HepG2 (cell line): ENCODE measurements at regions not wholly inside any gene's neighbourhood (a gene's known extent, or its start where the extent isn't known, plus 50 kb on each side); places are given as distances from the start of the nearest gene placed in this dataset.

Experiments used
- ATAC-seq: fragments of 200-7000 bp; cut with Tn5 transposase; 3 replicates; pipeline ENCODE4 v1.9.1; 2020; ENCODE audit warnings: mild to moderate bottlenecking, moderate library complexity
- BruUV-seq: library from RNA; stranded (reverse); fragments of 400-500 nt; replicated peaks from 2 replicates; lab custom pipeline; 2021; lab: Mats Ljungman, UMichigan
- CTCF ChIA-PET: fragments of 300-600 bp; formaldehyde crosslinking; extraction: SDS; loops from one replicate; lab custom pipeline; 2021; ENCODE audit warnings: low total read pairs, inconsistent platforms, low intra/inter-chr PET ratio; lab: Yijun Ruan, JAX
- POLR2A ChIA-PET: fragments of 350-600 bp; sonication (Branson Sonifier 250); formaldehyde crosslinking; loops from one replicate; lab custom pipeline; 2020; ENCODE audit warnings: antibody characterized with exemption, inconsistent platforms; lab: Yijun Ruan, JAX
- DNase-seq: peaks from one replicate; pipeline ENCODE4 v3.0.0-alpha.2; 2015; ENCODE audit warnings: low spot score
- FAIRE-seq: peaks from 3 replicates; lab custom pipeline; 2011; peaks lifted over from hg19 to GRCh38; lab: Jason Lieb, UNC
- H2AFZ ChIP-seq: one replicate; pipeline ENCODE4 v1.6.1; 2011; ENCODE audit warnings: low read length, inconsistent platforms
- H3K27ac ChIP-seq: fragments of 300-600 bp; 3 replicates; pipeline ENCODE4 v1.8.0; 2011; ENCODE audit warnings: mixed run types, mild to moderate bottlenecking, mixed read lengths, low read length, inconsistent platforms; ENCODE audit not compliant: insufficient read depth; ENCODE audit errors: extremely low read length
- H3K27me3 ChIP-seq, 2 experiments: fragments of 200-600 bp in 1 of 2; 2 replicates in 1 of 2; 3 replicates in 1 of 2; pipeline versions ENCODE4 v1.6.0 to v1.8.0; 2011; ENCODE audit warnings: low read length in 2 of 2, mild to moderate bottlenecking in 2 of 2, moderate library complexity in 2 of 2, inconsistent platforms in 1 of 2; ENCODE audit not compliant: insufficient read depth in 2 of 2, control insufficient read depth in 1 of 2
- H3K36me3 ChIP-seq, 2 experiments: fragments of 200-600 bp in 1 of 2; replicated peaks in 1 of 2; 2 replicates in 1 of 2; 3 replicates in 1 of 2; pipeline versions ENCODE4 v1.5.1 to v1.8.0; 2011; ENCODE audit warnings: low read length in 2 of 2, inconsistent platforms in 1 of 2; ENCODE audit not compliant: insufficient read depth in 2 of 2, control insufficient read depth in 1 of 2
- H3K4me1 ChIP-seq: 2 replicates; pipeline ENCODE4 v1.5.1; 2012; ENCODE audit warnings: low read length, inconsistent platforms; ENCODE audit not compliant: insufficient read depth
- H3K4me2 ChIP-seq: 2 replicates; pipeline ENCODE4 v1.6.0; 2011; ENCODE audit warnings: low read depth, low read length, inconsistent platforms
- H3K4me3 ChIP-seq, 3 experiments: fragments of 200-600 bp in 1 of 3; sonication (generic), shearing (Covaris generic) in 1 of 3; replicated peaks in 1 of 3; 2 replicates each; pipeline ENCODE4 v1.5.1; 2011 to 2016; ENCODE audit warnings: low read length in 3 of 3, inconsistent platforms in 2 of 3, low read depth in 2 of 3, mild to moderate bottlenecking in 2 of 3, control low read depth in 1 of 3, mixed read lengths in 1 of 3; ENCODE audit not compliant: insufficient read depth in 1 of 3
- H3K79me2 ChIP-seq: one replicate; pipeline ENCODE4 v1.6.1; 2011; ENCODE audit warnings: low read length, inconsistent platforms; ENCODE audit not compliant: insufficient read depth
- H3K9ac ChIP-seq: 2 replicates; pipeline ENCODE4 v1.6.0; 2011; ENCODE audit warnings: mild to moderate bottlenecking, low read depth, low read length, inconsistent platforms; ENCODE audit not compliant: insufficient read depth
- H3K9me3 ChIP-seq: 2 replicates; pipeline ENCODE4 v1.5.1; 2012; ENCODE audit warnings: mild to moderate bottlenecking, low read length
- H4K20me1 ChIP-seq: 2 replicates; pipeline ENCODE4 v1.6.0; 2011; ENCODE audit warnings: inconsistent platforms, mild to moderate bottlenecking, low read length, moderate library complexity; ENCODE audit not compliant: insufficient read depth
- BCL6 ChIP-seq: IDR thresholded peaks from 2 replicates; pipeline ENCODE4 v1.6.1; 2016; ENCODE audit warnings: missing genetic modification reagents, missing compliant biosample characterization
- CBFB ChIP-seq: sonication (generic); formaldehyde crosslinking; IDR thresholded peaks from 2 replicates; pipeline ENCODE4 v1.4.0; 2020; ENCODE audit warnings: missing genetic modification reagents
- CEBPG ChIP-seq: IDR thresholded peaks from 2 replicates; pipeline ENCODE4 v1.6.1; 2016
- JARID2 ChIP-seq: sonication (generic); formaldehyde crosslinking; IDR thresholded peaks from 2 replicates; pipeline ENCODE4 v1.8.1; 2023; ENCODE audit warnings: missing genetic modification reagents, inconsistent platforms; ENCODE audit not compliant: insufficient replicate concordance
- KLF15 ChIP-seq: sonication (generic); formaldehyde crosslinking; IDR thresholded peaks from 2 replicates; pipeline ENCODE4 v1.8.1; 2023; ENCODE audit warnings: borderline replicate concordance, mild to moderate bottlenecking, inconsistent platforms, missing genetic modification reagents, mixed read lengths
- MED13 ChIP-seq: sonication (generic); formaldehyde crosslinking; IDR thresholded peaks from 2 replicates; pipeline ENCODE4 v1.5.0; 2020; ENCODE audit warnings: missing genetic modification reagents
- MXD4 ChIP-seq: IDR thresholded peaks from 2 replicates; pipeline ENCODE4 v1.6.1; 2016; ENCODE audit warnings: mild to moderate bottlenecking, missing biosample characterization, missing genetic modification reagents
- MXI1 ChIP-seq: IDR thresholded peaks from 3 replicates; pipeline ENCODE4 v1.6.1; 2012; ENCODE audit warnings: low read depth, low read length, inconsistent platforms, borderline replicate concordance
- PHF5A ChIP-seq: IDR thresholded peaks from one replicate; pipeline ENCODE4 v1.6.1; 2018; ENCODE audit warnings: low read depth, missing genetic modification reagents; ENCODE audit not compliant: unreplicated experiment
- PLRG1 ChIP-seq: fragments of 450-650 bp; conservative IDR thresholded peaks from 2 replicates; pipeline ENCODE4 v1.6.1; 2016
- RFX3 ChIP-seq: IDR thresholded peaks from 2 replicates; pipeline ENCODE4 v1.6.1; 2016; ENCODE audit warnings: missing biosample characterization, missing genetic modification reagents
- RFXAP ChIP-seq: sonication (generic); formaldehyde crosslinking; IDR thresholded peaks from 2 replicates; pipeline ENCODE4 v1.4.0; 2020; ENCODE audit warnings: missing genetic modification reagents, borderline replicate concordance
- SIN3B ChIP-seq: fragments of 150-350 bp; IDR thresholded peaks from 2 replicates; pipeline ENCODE4 v1.6.1; 2014; ENCODE audit warnings: low read length
- TCF7 ChIP-seq: sonication (generic); IDR thresholded peaks from 2 replicates; pipeline ENCODE4 v1.6.1; 2016; ENCODE audit warnings: antibody characterized with exemption, low read depth
- TCF7L2 ChIP-seq: IDR thresholded peaks from 2 replicates; pipeline ENCODE4 v1.6.1; 2011; ENCODE audit warnings: mild to moderate bottlenecking, low read depth, low read length, moderate library complexity
- ZNF350 ChIP-seq: sonication (generic); formaldehyde crosslinking; IDR thresholded peaks from 2 replicates; pipeline ENCODE4 v1.4.0; 2020; ENCODE audit warnings: mild to moderate bottlenecking, low read depth, missing genetic modification reagents, borderline replicate concordance
- ZNF383 ChIP-seq: sonication (generic); formaldehyde crosslinking; IDR thresholded peaks from 2 replicates; pipeline ENCODE4 v1.4.0; 2020; ENCODE audit warnings: missing genetic modification reagents, mild to moderate bottlenecking, borderline replicate concordance
- ZNF501 ChIP-seq: sonication (generic); formaldehyde crosslinking; IDR thresholded peaks from 2 replicates; pipeline ENCODE4 v1.5.1; 2020; ENCODE audit warnings: mild to moderate bottlenecking, moderate library complexity, missing genetic modification reagents
- ZNF652 ChIP-seq: IDR thresholded peaks from 2 replicates; pipeline ENCODE4 v1.6.1; 2016; ENCODE audit warnings: low read depth, borderline replicate concordance
- WGBS: methylation state at CpG from one replicate; pipeline ENCODE4 v1.1.6; 2017; ENCODE audit warnings: low lambda C conversion rate; 5-methylcytosine and 5-hydroxymethylcytosine counted together
- in situ Hi-C: cut with HindIII; loops from 2 replicates; pipeline ENCODE4 v1.10.0; 2017; ENCODE audit warnings: low pct_unique_long_range_greater_than_20kb; ENCODE audit not compliant: extremely low pct_ligation_motif_present
- intact Hi-C: fragments of 100-400 bp; cut with micrococcal nuclease; formaldehyde crosslinking; loops from one replicate; pipeline ENCODE4 v1.10.0; 2022; ENCODE audit not compliant: unreplicated experiment
- TF ChIP-seq, protein P1 (sequence below): sonication (generic); formaldehyde crosslinking; IDR thresholded peaks from 2 replicates; pipeline ENCODE4 v1.8.1; 2023; ENCODE audit warnings: missing genetic modification reagents, mild to moderate bottlenecking, borderline replicate concordance
- TF ChIP-seq, protein P2 (sequence below): sonication (generic); formaldehyde crosslinking; IDR thresholded peaks from 2 replicates; pipeline ENCODE4 v1.5.0; 2020; ENCODE audit warnings: missing genetic modification reagents, mild to moderate bottlenecking, borderline replicate concordance
- TF ChIP-seq, protein P3 (sequence below): sonication (generic); formaldehyde crosslinking; conservative IDR thresholded peaks from 2 replicates; pipeline ENCODE4 v1.8.1; 2023; ENCODE audit warnings: missing genetic modification reagents

DNA sequence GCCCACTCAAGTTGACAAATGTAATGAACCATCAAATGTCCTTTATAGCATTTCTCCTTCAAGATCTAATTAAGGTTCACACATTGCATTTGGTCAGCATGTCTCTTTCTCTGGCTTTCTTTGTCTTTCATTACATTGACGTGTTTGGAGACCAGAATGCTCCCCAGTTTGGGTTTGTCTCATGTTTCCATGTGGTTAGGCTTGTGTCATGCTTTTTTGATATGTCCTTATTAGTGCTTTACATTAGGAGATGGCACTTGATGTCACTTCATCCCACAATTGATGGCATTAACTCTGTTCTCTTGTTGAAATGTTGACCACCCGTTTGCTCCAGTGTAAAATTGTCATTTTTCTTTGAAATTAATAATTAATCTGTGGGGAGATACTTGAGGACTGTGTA lies 165.8 kb downstream of the AKAIN1 start:
- in situ Hi-C loops (no loop called here), intact Hi-C loops (no loop called here)
- no peak for FAIRE-seq

DNA sequence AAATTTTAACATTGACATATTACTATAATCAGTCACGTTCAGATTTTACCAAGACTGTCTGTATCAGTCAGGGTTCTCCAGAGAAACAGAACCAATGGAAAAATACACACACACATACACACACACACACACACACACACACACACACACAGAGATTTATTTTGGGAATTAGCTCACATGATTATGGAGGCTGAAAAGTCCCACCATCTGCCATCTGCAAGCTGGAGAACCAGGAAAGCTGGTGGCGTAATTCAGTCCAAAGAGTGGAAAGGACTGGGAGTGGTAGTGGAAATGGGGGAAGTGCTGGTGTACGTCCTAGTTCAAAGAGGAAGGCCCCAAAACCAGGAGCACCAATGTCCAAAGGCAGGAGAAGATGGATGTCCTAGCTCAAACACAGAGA lies 166.4 kb downstream of the AKAIN1 start:
- no peak overlapping the region for H3K4me2 ChIP-seq
- no peak for DNase-seq
- FAIRE-seq, result no peak
- intact Hi-C loops (no loop called here), in situ Hi-C loops (no loop called here)
- BruUV-seq, result no TSS peak
- CTCF ChIA-PET, result no interaction called here
- no peaks in the 10 kb centered on the region for H3K9me3 ChIP-seq
- 21% methylated on average over 2 of the region's 3 CpGs for WGBS
- no peak for ATAC-seq
- H3K36me3 ChIP-seq, result no peaks in the 10 kb centered on the region
- H3K4me1 ChIP-seq, result no peaks in the 10 kb centered on the region
- no peak overlapping the region for H2AFZ ChIP-seq
- H3K27ac ChIP-seq, result no peak overlapping the region
- POLR2A ChIA-PET, result no interaction called here
- no peaks in the 10 kb centered on the region for H4K20me1 ChIP-seq
- no peaks in the 10 kb centered on the region for H3K27me3 ChIP-seq
- H3K79me2 ChIP-seq, result no peaks in the 10 kb centered on the region
- H3K4me3 ChIP-seq, result no peak overlapping the region
- no peak overlapping the region for H3K9ac ChIP-seq
- no peak for TF ChIP-seq JARID2 (CRISPR knock-in tag)
- TF ChIP-seq, protein P1, sequence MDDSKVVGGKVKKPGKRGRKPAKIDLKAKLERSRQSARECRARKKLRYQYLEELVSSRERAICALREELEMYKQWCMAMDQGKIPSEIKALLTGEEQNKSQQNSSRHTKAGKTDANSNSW (CRISPR knock-in tag), result no peak
- TF ChIP-seq, protein P2, sequence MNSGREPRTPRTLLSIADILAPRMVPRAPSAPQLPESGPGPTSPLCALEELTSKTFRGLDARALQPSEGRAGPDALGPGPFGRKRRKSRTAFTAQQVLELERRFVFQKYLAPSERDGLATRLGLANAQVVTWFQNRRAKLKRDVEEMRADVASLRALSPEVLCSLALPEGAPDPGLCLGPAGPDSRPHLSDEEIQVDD, result no peak
- TF ChIP-seq RFXAP, result no peak
- no peak for TF ChIP-seq BCL6 (CRISPR knock-in tag)
- no peak for TF ChIP-seq PHF5A (CRISPR knock-in tag)
- no peak for TF ChIP-seq MXI1
- no peak for TF ChIP-seq CBFB (CRISPR knock-in tag)
- TF ChIP-seq RFX3 (CRISPR knock-in tag), result no peak
- TF ChIP-seq, protein P3, sequence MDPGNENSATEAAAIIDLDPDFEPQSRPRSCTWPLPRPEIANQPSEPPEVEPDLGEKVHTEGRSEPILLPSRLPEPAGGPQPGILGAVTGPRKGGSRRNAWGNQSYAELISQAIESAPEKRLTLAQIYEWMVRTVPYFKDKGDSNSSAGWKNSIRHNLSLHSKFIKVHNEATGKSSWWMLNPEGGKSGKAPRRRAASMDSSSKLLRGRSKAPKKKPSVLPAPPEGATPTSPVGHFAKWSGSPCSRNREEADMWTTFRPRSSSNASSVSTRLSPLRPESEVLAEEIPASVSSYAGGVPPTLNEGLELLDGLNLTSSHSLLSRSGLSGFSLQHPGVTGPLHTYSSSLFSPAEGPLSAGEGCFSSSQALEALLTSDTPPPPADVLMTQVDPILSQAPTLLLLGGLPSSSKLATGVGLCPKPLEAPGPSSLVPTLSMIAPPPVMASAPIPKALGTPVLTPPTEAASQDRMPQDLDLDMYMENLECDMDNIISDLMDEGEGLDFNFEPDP (CRISPR knock-in tag), result no peak
- no peak for TF ChIP-seq CEBPG (CRISPR knock-in tag)
- no peak for TF ChIP-seq MXD4 (CRISPR knock-in tag)
- no peak for TF ChIP-seq ZNF350 (CRISPR knock-in tag)
- TF ChIP-seq PLRG1, result no peak
- no peak for TF ChIP-seq ZNF652
- no peak for TF ChIP-seq TCF7
- TF ChIP-seq TCF7L2, result no peak

More for the DNA sequence above, 165.8 kb downstream of the AKAIN1 start:
- H4K20me1 ChIP-seq, result no peaks in the 10 kb centered on the region
- ATAC-seq (no peak), DNase-seq (no peak)
- no peak overlapping the region for H3K4me2 ChIP-seq
- H3K9ac ChIP-seq, result no peak overlapping the region
- no peak overlapping the region for H3K4me3 ChIP-seq
- CTCF ChIA-PET, result no interaction called here
- H3K27me3 ChIP-seq, result no peaks in the 10 kb centered on the region
- H3K27ac ChIP-seq, result no peak overlapping the region
- no peak overlapping the region for H2AFZ ChIP-seq
- H3K4me1 ChIP-seq, result no peaks in the 10 kb centered on the region
- H3K79me2 ChIP-seq, result no peaks in the 10 kb centered on the region
- H3K36me3 ChIP-seq, result no peaks in the 10 kb centered on the region
- WGBS, result 0% methylated on average over 2 of the region's 2 CpGs
- POLR2A ChIA-PET, result no interaction called here
- no TSS peak for BruUV-seq
- TF ChIP-seq MED13, result no peak
- TF ChIP-seq ZNF383 (CRISPR knock-in tag), result no peak
- no peak for TF ChIP-seq KLF15 (CRISPR knock-in tag)
- TF ChIP-seq ZNF501 (CRISPR knock-in tag), result no peak
- no peak for TF ChIP-seq SIN3B
- TF ChIP-seq, all 625 proteins: peak for 0
- no peaks in the 10 kb centered on the region for H3K9me3 ChIP-seq
